ENCODE measurements at regions not wholly inside any gene's neighbourhood (a gene's known extent, or its start where the extent isn't known, plus 50 kb on each side); places are given as distances from the start of the nearest gene placed in this dataset.

GRCh38 chr22:47606426-47606825 is 844.0 kb downstream of the TBC1D22A start:
- H3K36me3 Mint-ChIP-seq, result no peaks in the 10 kb centered on the region
- DNase-seq, result no peak

DNA sequence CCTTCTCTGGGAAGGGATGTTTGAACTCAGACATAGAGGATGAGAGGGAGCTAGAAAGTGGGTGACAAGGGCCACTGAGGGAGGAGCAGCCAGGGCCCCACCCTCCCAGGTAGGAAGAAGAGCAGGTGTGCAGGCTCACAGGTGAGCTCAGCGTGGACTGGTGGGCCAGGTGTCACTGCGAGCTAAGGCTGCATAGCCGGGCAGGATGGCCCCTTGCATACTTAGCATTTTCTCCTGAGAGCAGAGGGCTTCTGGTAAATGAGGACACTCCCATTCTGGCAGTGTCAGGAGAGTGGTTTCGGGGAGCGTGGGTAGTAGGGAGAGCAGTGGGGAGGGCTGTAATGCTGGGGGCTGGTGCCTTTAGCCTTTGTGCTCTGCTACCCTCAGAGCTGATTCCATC is 843.4 kb downstream of the TBC1D22A start:
- Mint-ChIP-seq H3K4me1 (no peaks in the 10 kb centered on the region), H3K36me3 (no peaks in the 10 kb centered on the region), H3K9me3 (peaks cover 3 to 12% of the 10 kb centered on the region in 2 donors), H3K27ac (no peak overlapping the region), H3K4me3 (no peak overlapping the region), H3K27me3 (peaks cover 11 to 21% of the 10 kb centered on the region in 2 donors)
- ATAC-seq (replicated peaks), result no peak
- no peak for DNase-seq

More at GRCh38 chr22:47606426-47606825, 844.0 kb downstream of the TBC1D22A start:
- peaks cover 6 to 15% of the 10 kb centered on the region in 2 donors for H3K27me3 Mint-ChIP-seq
- H3K4me1 Mint-ChIP-seq, result no peaks in the 10 kb centered on the region
- ATAC-seq (replicated peaks), result no peak
- H3K9me3 Mint-ChIP-seq, result peaks cover 3 to 12% of the 10 kb centered on the region in 2 donors
- no peak overlapping the region for H3K4me3 Mint-ChIP-seq
- H3K27ac Mint-ChIP-seq, result no peak overlapping the region

- peaks cover 12 to 22% of the 10 kb centered on the region in 2 donors for H3K27me3 Mint-ChIP-seq
- no peaks in the 10 kb centered on the region for H3K36me3 Mint-ChIP-seq
- H3K9me3 Mint-ChIP-seq, result peaks cover 3 to 9% of the 10 kb centered on the region in 2 donors
- H3K27ac Mint-ChIP-seq, result no peak overlapping the region
- no peak overlapping the region for H3K4me3 Mint-ChIP-seq
- H3K4me1 Mint-ChIP-seq, result no peaks in the 10 kb centered on the region
- ATAC-seq (replicated peaks), result no peak
- DNase-seq, result no peak
Observed at GRCh38 chr22:47605441-47605840, 843.0 kb downstream of the TBC1D22A start.

DNA sequence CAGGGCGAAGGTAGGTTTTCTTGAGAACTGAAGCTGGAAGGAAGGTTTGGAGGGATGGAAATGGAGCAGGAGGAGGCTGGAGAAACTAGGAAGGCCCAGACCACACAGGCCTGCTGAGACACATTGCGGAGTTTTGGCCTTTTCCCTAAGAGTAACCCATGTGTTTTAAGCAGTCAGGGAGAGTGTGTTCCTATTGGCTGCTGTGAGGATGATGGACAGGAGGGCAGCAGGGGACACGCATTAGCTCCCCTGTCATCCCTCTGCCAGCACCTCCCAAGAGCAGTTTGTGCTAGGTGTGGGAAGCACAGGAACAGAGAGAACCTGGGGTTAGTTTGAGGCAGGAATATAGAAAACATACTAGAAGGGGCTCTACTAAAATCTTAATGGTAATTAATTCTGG is 842.1 kb downstream of the TBC1D22A start:
- Mint-ChIP-seq H3K27me3 (peaks cover 12 to 30% of the 10 kb centered on the region in 2 donors), H3K4me1 (no peaks in the 10 kb centered on the region), H3K27ac (no peak overlapping the region), H3K9me3 (peaks cover under 1 to 4% of the 10 kb centered on the region in 2 donors), H3K4me3 (no peak overlapping the region), H3K36me3 (no peaks in the 10 kb centered on the region)
- ATAC-seq (replicated peaks) (no peak), DNase-seq (no peak)

DNA sequence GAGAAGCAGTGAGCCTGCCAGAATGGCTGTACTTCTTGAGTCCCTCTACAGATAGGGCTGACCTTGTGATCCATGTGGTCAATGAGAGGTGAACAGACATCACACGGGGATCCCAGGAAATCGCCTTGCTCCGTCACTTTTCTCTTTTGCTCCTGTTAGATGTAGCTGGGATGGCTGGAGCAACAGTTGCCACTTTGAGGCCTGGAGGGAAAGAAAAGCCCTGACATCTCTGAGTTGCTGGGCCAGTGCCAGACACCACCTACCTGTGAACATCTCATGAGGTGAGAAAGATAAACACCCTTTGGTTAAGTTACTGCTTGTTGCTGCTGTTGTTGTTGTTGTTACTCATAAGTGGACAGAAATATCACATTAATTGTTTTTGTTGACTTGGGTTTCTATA is 840.3 kb downstream of the TBC1D22A start:
- no peaks in the 10 kb centered on the region for H3K36me3 Mint-ChIP-seq
- no peak overlapping the region for H3K4me3 Mint-ChIP-seq
- DNase-seq (no peak), ATAC-seq (replicated peaks) (no peak)
- peaks cover 16 to 31% of the 10 kb centered on the region in 2 donors for H3K27me3 Mint-ChIP-seq
- no peaks in the 10 kb centered on the region for H3K4me1 Mint-ChIP-seq
- H3K27ac Mint-ChIP-seq, result no peak overlapping the region
- H3K9me3 Mint-ChIP-seq, result peaks cover 0 to 3% of the 10 kb centered on the region in 2 donors

GRCh38 chr22:47601666-47602065 is 839.2 kb downstream of the TBC1D22A start:
- Mint-ChIP-seq H3K27me3 (peaks cover 16 to 39% of the 10 kb centered on the region in 2 donors), H3K9me3 (peaks cover 0 to 3% of the 10 kb centered on the region in 2 donors), H3K27ac (no peak overlapping the region), H3K4me3 (no peak overlapping the region), H3K4me1 (no peaks in the 10 kb centered on the region), H3K36me3 (no peaks in the 10 kb centered on the region)
- ATAC-seq (replicated peaks) (no peak), DNase-seq (no peak)

DNA sequence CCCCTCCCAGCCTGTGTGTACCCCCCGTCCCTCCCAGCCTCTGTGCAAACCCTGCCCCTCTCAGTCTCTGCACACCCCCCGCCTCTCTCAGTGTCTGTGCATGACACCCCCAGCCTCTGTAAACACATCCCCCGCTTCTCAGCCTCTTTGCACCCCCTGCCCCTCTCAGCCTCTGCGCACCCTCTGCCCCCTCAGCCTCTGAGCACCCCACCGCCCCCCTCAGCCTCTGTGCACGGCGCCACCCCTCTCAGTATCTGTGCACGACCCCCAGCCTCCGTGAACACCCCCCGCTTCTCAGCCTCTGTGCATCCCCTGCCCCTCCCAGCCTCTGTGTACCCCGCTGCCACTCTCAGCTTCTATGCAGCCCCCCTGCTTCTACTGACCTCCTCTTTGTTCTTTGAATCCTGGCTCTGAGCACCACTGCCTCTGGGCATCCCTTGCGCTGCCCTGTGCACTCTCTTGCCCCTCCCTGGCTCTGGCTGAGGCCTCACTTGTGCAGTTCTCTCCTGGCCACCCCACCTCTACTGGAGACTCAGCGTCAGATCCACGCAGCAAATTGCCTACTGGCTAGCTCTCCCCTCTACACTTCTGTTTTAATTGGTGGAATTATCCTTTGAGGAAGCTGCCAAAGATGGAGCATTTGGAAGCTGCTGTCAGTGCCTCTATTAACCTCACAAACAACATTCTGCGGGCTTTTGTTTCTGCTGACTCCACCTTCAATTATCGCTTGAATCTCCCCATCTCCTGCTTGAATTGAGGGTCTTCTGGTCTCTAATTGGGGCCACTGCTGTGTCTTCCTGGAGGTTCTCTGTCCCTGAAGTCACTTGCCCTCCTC is 838.6 kb downstream of the TBC1D22A start:
- no peak for ATAC-seq (replicated peaks)
- Mint-ChIP-seq H3K4me1 (no peaks in the 10 kb centered on the region), H3K4me3 (no peak overlapping the region), H3K27ac (no peak overlapping the region), H3K36me3 (no peaks in the 10 kb centered on the region), H3K27me3 (peaks cover 16 to 38% of the 10 kb centered on the region in 2 donors), H3K9me3 (peaks cover 0 to 3% of the 10 kb centered on the region in 2 donors)
- no peak for DNase-seq

GRCh38 chr22:47600281-47600680 is 837.8 kb downstream of the TBC1D22A start:
- Mint-ChIP-seq H3K4me3 (no peak overlapping the region), H3K27ac (no peak overlapping the region), H3K4me1 (no peaks in the 10 kb centered on the region)

GRCh38 chr22:47599753-47600152 is 837.3 kb downstream of the TBC1D22A start:
- no peak for ATAC-seq (replicated peaks)
- no peaks in the 10 kb centered on the region for H3K4me1 Mint-ChIP-seq
- peaks cover 16 to 32% of the 10 kb centered on the region in 2 donors for H3K27me3 Mint-ChIP-seq
- peaks cover 0 to 3% of the 10 kb centered on the region in 2 donors for H3K9me3 Mint-ChIP-seq
- H3K4me3 Mint-ChIP-seq, result no peak overlapping the region
- no peak for DNase-seq
- H3K36me3 Mint-ChIP-seq, result no peaks in the 10 kb centered on the region
- no peak overlapping the region for H3K27ac Mint-ChIP-seq

More at GRCh38 chr22:47600281-47600680, 837.8 kb downstream of the TBC1D22A start:
- H3K36me3 Mint-ChIP-seq, result no peaks in the 10 kb centered on the region
- no peak for DNase-seq
- peaks cover 16 to 32% of the 10 kb centered on the region in 2 donors for H3K27me3 Mint-ChIP-seq
- ATAC-seq (replicated peaks), result no peak
- H3K9me3 Mint-ChIP-seq, result peaks cover 0 to 3% of the 10 kb centered on the region in 2 donors

DNA sequence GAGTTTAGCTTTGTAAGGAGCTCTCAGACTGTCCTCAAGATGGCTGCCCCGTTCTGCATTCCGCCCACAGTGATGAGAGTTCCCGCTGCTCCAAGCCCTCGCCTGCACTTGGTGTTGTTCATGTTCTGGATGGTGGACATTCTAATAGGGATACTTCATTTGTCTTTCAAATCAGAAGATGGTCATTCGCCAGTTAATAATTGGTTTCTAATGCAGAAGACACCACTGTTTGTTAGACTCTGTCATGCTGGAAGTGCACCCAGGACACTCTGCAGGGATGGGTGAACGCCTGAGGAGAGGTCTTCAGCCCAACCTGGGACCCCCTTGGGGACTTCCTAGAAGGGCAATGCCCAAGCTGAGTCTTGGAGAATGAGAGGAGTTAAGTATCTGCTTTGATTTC is 836.4 kb downstream of the TBC1D22A start:
- peaks cover 16 to 32% of the 10 kb centered on the region in 2 donors for H3K27me3 Mint-ChIP-seq
- H3K9me3 Mint-ChIP-seq, result peaks cover 0 to 3% of the 10 kb centered on the region in 2 donors
- no peak for ATAC-seq (replicated peaks)
- H3K4me1 Mint-ChIP-seq, result no peaks in the 10 kb centered on the region
- no peak overlapping the region for H3K27ac Mint-ChIP-seq
- H3K36me3 Mint-ChIP-seq, result no peaks in the 10 kb centered on the region
- H3K4me3 Mint-ChIP-seq, result no peak overlapping the region
- no peak for DNase-seq

- Mint-ChIP-seq H3K27me3 (peaks cover 16 to 30% of the 10 kb centered on the region in 2 donors), H3K4me1 (no peaks in the 10 kb centered on the region), H3K36me3 (no peaks in the 10 kb centered on the region), H3K27ac (no peak overlapping the region), H3K4me3 (no peak overlapping the region), H3K9me3 (peaks cover 0 to 3% of the 10 kb centered on the region in 2 donors)
- ATAC-seq (replicated peaks) (no peak), DNase-seq (no peak)
Observed at GRCh38 chr22:47597041-47597440, 834.6 kb downstream of the TBC1D22A start.

GRCh38 chr22:47596176-47596690 is 833.8 kb downstream of the TBC1D22A start:
- H3K27ac Mint-ChIP-seq, result no peak overlapping the region
- ATAC-seq (replicated peaks) (no peak), DNase-seq (no peak)
- H3K4me3 Mint-ChIP-seq, result no peak overlapping the region
- H3K36me3 Mint-ChIP-seq, result no peaks in the 10 kb centered on the region
- H3K9me3 Mint-ChIP-seq, result peaks cover 0 to 3% of the 10 kb centered on the region in 2 donors
- no peaks in the 10 kb centered on the region for H3K4me1 Mint-ChIP-seq
- peaks cover 9 to 22% of the 10 kb centered on the region in 2 donors for H3K27me3 Mint-ChIP-seq

GRCh38 chr22:47594836-47595521 is 832.5 kb downstream of the TBC1D22A start:
- Mint-ChIP-seq H3K9me3 (peaks cover 0 to 3% of the 10 kb centered on the region in 2 donors), H3K27ac (no peak overlapping the region), H3K27me3 (peaks cover 5 to 13% of the 10 kb centered on the region in 2 donors), H3K4me1 (no peaks in the 10 kb centered on the region), H3K36me3 (no peaks in the 10 kb centered on the region), H3K4me3 (no peak overlapping the region)
- DNase-seq (no peak), ATAC-seq (replicated peaks) (no peak)

DNA sequence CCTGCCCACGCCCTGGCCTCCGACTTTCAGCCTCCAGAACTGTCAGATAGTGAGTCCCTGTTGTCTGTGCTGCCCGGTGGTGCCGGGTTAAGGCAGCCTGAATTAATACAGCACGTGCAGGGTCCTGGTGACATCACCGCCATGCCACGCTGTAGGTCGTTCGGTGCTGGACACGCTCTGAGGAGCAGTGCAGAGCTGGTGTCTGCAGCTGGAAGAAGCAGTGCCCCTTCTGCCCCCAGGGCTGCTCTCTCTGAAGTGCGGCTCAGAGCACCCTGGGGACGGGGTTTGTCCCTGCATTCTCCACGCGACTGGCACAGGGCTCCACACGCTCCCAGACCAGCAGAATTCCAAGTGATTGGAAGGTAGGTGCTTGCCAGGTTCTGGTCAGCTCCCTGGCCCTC is 831.5 kb downstream of the TBC1D22A start:
- Mint-ChIP-seq H3K27me3 (peaks cover 4 to 13% of the 10 kb centered on the region in 2 donors), H3K36me3 (no peaks in the 10 kb centered on the region), H3K9me3 (peaks cover 0 to 3% of the 10 kb centered on the region in 2 donors), H3K4me1 (no peaks in the 10 kb centered on the region), H3K27ac (no peak overlapping the region), H3K4me3 (no peak overlapping the region)
- ATAC-seq (replicated peaks) (no peak), DNase-seq (no peak)
